NCI-H2171 (cell line): ENCODE measurements at regions not wholly inside any gene's neighbourhood (a gene's known extent, or its start where the extent isn't known, plus 50 kb on each side); places are given as distances from the start of the nearest gene placed in this dataset.
A peak's percentile ranks its signal among the peaks of the same experiment; 100 is the strongest.

Experiments
- DNase-seq: peaks from one replicate; lab custom pipeline; 2025; lab: John Stamatoyannopoulos, UW

- no peak for DNase-seq
These were observed 1117.0 kb upstream of the PHF14 start for GRCh38 chr7:9856668-9857067.

- no peak for DNase-seq
These were observed 1110.1 kb upstream of the PHF14 start for GRCh38 chr7:9863545-9863944.

GRCh38 chr7:9869151-9869550 is 1104.5 kb upstream of the PHF14 start:
- no peak for DNase-seq

GRCh38 chr7:9869566-9869965 is 1104.1 kb upstream of the PHF14 start:
- DNase-seq = no peak

GRCh38 chr7:9870674-9871073 is 1103.0 kb upstream of the PHF14 start:
- no peak for DNase-seq

- DNase-seq = no peak
These were observed 1099.5 kb upstream of the PHF14 start for GRCh38 chr7:9874182-9874581.

GRCh38 chr7:9876053-9876452 is 1097.6 kb upstream of the PHF14 start:
- no peak for DNase-seq

- DNase-seq = no peak
These were observed 1084.1 kb upstream of the PHF14 start for GRCh38 chr7:9889554-9889953.

- no peak for DNase-seq
These were observed 1083.6 kb upstream of the PHF14 start for GRCh38 chr7:9890092-9890491.

- DNase-seq = no peak
These were observed 1082.6 kb upstream of the PHF14 start for GRCh38 chr7:9891056-9891455.

- DNase-seq = no peak
These were observed 1073.3 kb upstream of the PHF14 start for GRCh38 chr7:9900339-9900738.

- DNase-seq = no peak
These were observed 1052.3 kb upstream of the PHF14 start for GRCh38 chr7:9921326-9921725.

- no peak for DNase-seq
These were observed 1035.6 kb upstream of the PHF14 start for GRCh38 chr7:9937944-9938631.

GRCh38 chr7:9939176-9939575 is 1034.5 kb upstream of the PHF14 start:
- no peak for DNase-seq

- DNase-seq = no peak
These were observed 1028.5 kb upstream of the PHF14 start for GRCh38 chr7:9945131-9945530.

GRCh38 chr7:9945857-9946256 is 1027.8 kb upstream of the PHF14 start:
- DNase-seq = no peak

GRCh38 chr7:9955138-9955537 is 1018.5 kb upstream of the PHF14 start:
- no peak for DNase-seq

GRCh38 chr7:9958486-9958885 is 1015.2 kb upstream of the PHF14 start:
- DNase-seq = peak; percentile 25

- DNase-seq = no peak
These were observed 1013.2 kb upstream of the PHF14 start for GRCh38 chr7:9960460-9960859.

GRCh38 chr7:9961161-9961922 is 1012.3 kb upstream of the PHF14 start:
- DNase-seq = no peak

GRCh38 chr7:9962742-9963141 is 1010.9 kb upstream of the PHF14 start:
- no peak for DNase-seq

GRCh38 chr7:9978106-9979064 is 995.3 kb upstream of the PHF14 start:
- no peak for DNase-seq
